ENCODE measurements at regions not wholly inside any gene's neighbourhood (a gene's known extent, or its start where the extent isn't known, plus 50 kb on each side); places are given as distances from the start of the nearest gene placed in this dataset.

DNA sequence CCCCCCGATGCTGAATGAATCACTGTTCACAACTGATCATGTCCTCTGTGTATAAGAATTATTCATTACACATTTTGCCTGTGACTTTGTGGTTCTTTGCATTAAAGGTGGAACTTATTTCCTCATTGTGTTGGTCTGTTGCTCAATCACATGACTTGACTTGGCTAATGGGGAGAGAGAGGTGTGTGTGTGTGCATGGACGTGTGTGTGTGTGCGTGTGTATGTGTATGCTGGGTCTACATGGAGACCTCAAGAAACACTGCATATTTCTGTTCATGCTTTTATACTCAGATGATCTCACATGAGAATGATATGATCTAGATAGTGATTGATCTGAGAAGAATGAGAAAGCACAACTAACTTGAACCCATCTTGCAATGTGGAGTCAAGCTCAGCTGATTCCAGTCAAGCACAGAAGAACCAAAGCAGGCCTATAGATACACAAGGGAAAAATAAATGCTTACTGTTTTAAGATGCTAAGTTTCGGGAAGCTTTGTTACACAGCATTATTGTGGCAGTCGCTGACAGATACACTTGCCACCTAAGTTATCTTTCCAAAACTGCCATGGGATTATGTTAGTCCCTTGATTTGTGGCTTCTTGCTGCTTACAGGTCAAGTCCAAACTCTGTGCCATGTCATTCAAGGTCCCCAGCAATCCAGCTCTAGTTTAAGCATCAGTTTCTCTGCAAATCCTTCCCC is 167.9 kb upstream of the ZFHX3 start:
- Histone ChIP-seq H3K4me2 (ENCODE audit: extremely low read depth, insufficient read depth, low read length) (peak overlapping the region; percentile 11), H3K36me3 (ENCODE audit: control insufficient read depth, insufficient read depth, low read length) (no peaks in the 10 kb centered on the region), H2AFZ (ENCODE audit: low read length) (no peak overlapping the region), H3K4me1 (ENCODE audit: control insufficient read depth, extremely low read depth, insufficient read depth, low read length) (peaks cover 19% of the 10 kb centered on the region), H4K20me1 (ENCODE audit: control insufficient read depth, extremely low read depth, insufficient read depth, low read length) (no peaks in the 10 kb centered on the region), H3K79me2 (ENCODE audit: control insufficient read depth, insufficient read depth, low read length) (no peaks in the 10 kb centered on the region), H3K9ac (ENCODE audit: insufficient read depth, low read length) (no peak overlapping the region), H3K9me3 (ENCODE audit: control insufficient read depth, insufficient read depth, low read depth, low read length) (no peaks in the 10 kb centered on the region), H3K27ac (ENCODE audit: insufficient read depth, low read length) (peak overlapping the region; percentile 84), H3K27me3 (ENCODE audit: control insufficient read depth, insufficient read depth, low read length) (no peaks in the 10 kb centered on the region), H3K4me3 (replicated peaks in 1 of 4; ENCODE audit: control extremely low read depth in 1 of 4, insufficient read depth in 1 of 4, low read depth in 3 of 4, low read length in 4 of 4) (no peak overlapping the region)
- peak in 1 of 2 donors; percentile 82 for DNase-seq (ENCODE audit: low read depth in 2 of 2)
- no peak for TF ChIP-seq EZH2 (IDR thresholded peaks at IDR 0.05; ENCODE audit: low read length, missing control alignments)
- TF ChIP-seq, protein P1, sequence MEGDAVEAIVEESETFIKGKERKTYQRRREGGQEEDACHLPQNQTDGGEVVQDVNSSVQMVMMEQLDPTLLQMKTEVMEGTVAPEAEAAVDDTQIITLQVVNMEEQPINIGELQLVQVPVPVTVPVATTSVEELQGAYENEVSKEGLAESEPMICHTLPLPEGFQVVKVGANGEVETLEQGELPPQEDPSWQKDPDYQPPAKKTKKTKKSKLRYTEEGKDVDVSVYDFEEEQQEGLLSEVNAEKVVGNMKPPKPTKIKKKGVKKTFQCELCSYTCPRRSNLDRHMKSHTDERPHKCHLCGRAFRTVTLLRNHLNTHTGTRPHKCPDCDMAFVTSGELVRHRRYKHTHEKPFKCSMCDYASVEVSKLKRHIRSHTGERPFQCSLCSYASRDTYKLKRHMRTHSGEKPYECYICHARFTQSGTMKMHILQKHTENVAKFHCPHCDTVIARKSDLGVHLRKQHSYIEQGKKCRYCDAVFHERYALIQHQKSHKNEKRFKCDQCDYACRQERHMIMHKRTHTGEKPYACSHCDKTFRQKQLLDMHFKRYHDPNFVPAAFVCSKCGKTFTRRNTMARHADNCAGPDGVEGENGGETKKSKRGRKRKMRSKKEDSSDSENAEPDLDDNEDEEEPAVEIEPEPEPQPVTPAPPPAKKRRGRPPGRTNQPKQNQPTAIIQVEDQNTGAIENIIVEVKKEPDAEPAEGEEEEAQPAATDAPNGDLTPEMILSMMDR (conservative IDR thresholded peaks at IDR 0.05 in 1 of 2, IDR thresholded peaks at IDR 0.05 in 1 of 2; ENCODE audit: low read depth in 1 of 2, low read length in 2 of 2) = no peak

- H3K4me1 ChIP-seq (ENCODE audit: control insufficient read depth, extremely low read depth, insufficient read depth, low read length) = peaks cover 19% of the 10 kb centered on the region
- H3K9ac ChIP-seq (ENCODE audit: insufficient read depth, low read length) = no peak overlapping the region
- peak overlapping the region; percentile 84 for H3K27ac ChIP-seq (ENCODE audit: insufficient read depth, low read length)
- no peak overlapping the region for H2AFZ ChIP-seq (ENCODE audit: low read length)
- H3K27me3 ChIP-seq (ENCODE audit: control insufficient read depth, insufficient read depth, low read length) = no peaks in the 10 kb centered on the region
- no peaks in the 10 kb centered on the region for H3K36me3 ChIP-seq (ENCODE audit: control insufficient read depth, insufficient read depth, low read length)
- H3K4me3 ChIP-seq (replicated peaks in 1 of 4; ENCODE audit: control extremely low read depth in 1 of 4, insufficient read depth in 1 of 4, low read depth in 3 of 4, low read length in 4 of 4) = no peak overlapping the region
- DNase-seq (ENCODE audit: low read depth in 2 of 2) = peak; percentile 97 to 98
- H4K20me1 ChIP-seq (ENCODE audit: control insufficient read depth, extremely low read depth, insufficient read depth, low read length) = no peaks in the 10 kb centered on the region
- no peaks in the 10 kb centered on the region for H3K9me3 ChIP-seq (ENCODE audit: control insufficient read depth, insufficient read depth, low read depth, low read length)
- H3K79me2 ChIP-seq (ENCODE audit: control insufficient read depth, insufficient read depth, low read length) = no peaks in the 10 kb centered on the region
- peak overlapping the region; percentile 11 for H3K4me2 ChIP-seq (ENCODE audit: extremely low read depth, insufficient read depth, low read length)
- TF ChIP-seq, protein P1 (conservative IDR thresholded peaks at IDR 0.05 in 1 of 2, IDR thresholded peaks at IDR 0.05 in 1 of 2; ENCODE audit: low read depth in 1 of 2, low read length in 2 of 2) = no peak
- TF ChIP-seq EZH2 (IDR thresholded peaks at IDR 0.05; ENCODE audit: low read length, missing control alignments) = no peak
These were observed 167.1 kb upstream of the ZFHX3 start for GRCh38 chr16:73214825-73215677.

DNA sequence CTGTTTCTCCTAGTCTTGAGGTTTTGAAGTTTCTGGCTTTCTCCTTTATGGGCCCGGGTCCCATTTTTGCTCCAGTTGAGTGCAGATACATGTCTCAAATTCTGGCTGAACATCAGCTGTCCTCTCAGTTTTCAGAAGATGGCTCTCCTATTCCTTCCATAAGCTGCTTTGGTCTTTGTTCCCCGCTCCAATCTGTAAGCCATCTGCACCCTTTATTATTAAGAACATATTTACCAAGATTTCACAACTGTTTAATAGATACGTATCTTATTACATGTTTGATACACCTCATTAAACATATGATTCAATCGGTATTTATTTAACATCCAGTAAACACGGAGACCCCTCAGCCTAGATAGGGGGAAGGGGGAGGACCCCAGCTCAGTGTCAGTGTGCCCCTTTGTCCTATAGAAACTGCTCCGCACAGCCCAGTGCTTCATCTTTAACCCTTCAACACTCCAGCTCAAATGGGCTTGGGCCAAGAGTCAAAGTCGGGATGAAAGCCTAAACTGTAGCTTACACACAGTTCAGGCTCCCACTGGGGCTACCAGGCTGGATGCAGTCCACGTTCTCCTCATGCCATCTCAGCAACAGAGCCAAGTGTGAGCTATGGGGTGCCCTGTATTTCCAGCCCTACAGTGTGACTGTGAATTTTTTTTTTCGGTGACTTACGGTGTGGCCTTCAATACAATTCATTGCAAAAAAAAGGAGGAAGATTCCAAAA is 166.0 kb upstream of the ZFHX3 start:
- H3K9me3 ChIP-seq (ENCODE audit: control insufficient read depth, insufficient read depth, low read depth, low read length) = no peaks in the 10 kb centered on the region
- no peak overlapping the region for H3K9ac ChIP-seq (ENCODE audit: insufficient read depth, low read length)
- peak overlapping the region; percentile 44 for H3K4me2 ChIP-seq (ENCODE audit: extremely low read depth, insufficient read depth, low read length)
- no peak overlapping the region for H2AFZ ChIP-seq (ENCODE audit: low read length)
- H3K4me1 ChIP-seq (ENCODE audit: control insufficient read depth, extremely low read depth, insufficient read depth, low read length) = peaks cover 19% of the 10 kb centered on the region
- no peaks in the 10 kb centered on the region for H4K20me1 ChIP-seq (ENCODE audit: control insufficient read depth, extremely low read depth, insufficient read depth, low read length)
- no peaks in the 10 kb centered on the region for H3K27me3 ChIP-seq (ENCODE audit: control insufficient read depth, insufficient read depth, low read length)
- TF ChIP-seq, protein P1 (conservative IDR thresholded peaks at IDR 0.05 in 1 of 2, IDR thresholded peaks at IDR 0.05 in 1 of 2; ENCODE audit: low read depth in 1 of 2, low read length in 2 of 2) = no peak
- TF ChIP-seq EZH2 (IDR thresholded peaks at IDR 0.05; ENCODE audit: low read length, missing control alignments) = no peak
- H3K27ac ChIP-seq (ENCODE audit: insufficient read depth, low read length) = peak overlapping the region; percentile 84
- DNase-seq (ENCODE audit: low read depth in 2 of 2) = peak in 1 of 2 donors; percentile 83
- no peaks in the 10 kb centered on the region for H3K36me3 ChIP-seq (ENCODE audit: control insufficient read depth, insufficient read depth, low read length)
- H3K79me2 ChIP-seq (ENCODE audit: control insufficient read depth, insufficient read depth, low read length) = no peaks in the 10 kb centered on the region
- peak overlapping the region in 1 of 4 experiments; percentile 11 for H3K4me3 ChIP-seq (replicated peaks in 1 of 4; ENCODE audit: control extremely low read depth in 1 of 4, insufficient read depth in 1 of 4, low read depth in 3 of 4, low read length in 4 of 4)

Data from fibroblast of lung (primary cell).